DND-41 (cell line): ENCODE measurements at regions not wholly inside any gene's neighbourhood (a gene's known extent, or its start where the extent isn't known, plus 50 kb on each side); places are given as distances from the start of the nearest gene placed in this dataset.
"Not testable (repeated sequence)": the region's sequence is repeated elsewhere in the genome, so short reads cannot be mapped to it uniquely, and the experiment has no call there.

Experiments used
- EZH2 ChIP-seq: IDR thresholded peaks from 3 replicates; pipeline ENCODE4 v1.6.1; 2012; ENCODE audit warnings: borderline replicate concordance, low read depth, mild to moderate bottlenecking, moderate library complexity, low read length, inconsistent platforms; ENCODE audit not compliant: severe bottlenecking
- TF ChIP-seq, protein P1 (sequence below): IDR thresholded peaks from 2 replicates; pipeline ENCODE4 v1.5.1; 2012; ENCODE audit warnings: borderline replicate concordance, low read length, moderate library complexity, mild to moderate bottlenecking; ENCODE audit not compliant: poor library complexity, severe bottlenecking; ENCODE audit errors: extremely low read depth

DNA sequence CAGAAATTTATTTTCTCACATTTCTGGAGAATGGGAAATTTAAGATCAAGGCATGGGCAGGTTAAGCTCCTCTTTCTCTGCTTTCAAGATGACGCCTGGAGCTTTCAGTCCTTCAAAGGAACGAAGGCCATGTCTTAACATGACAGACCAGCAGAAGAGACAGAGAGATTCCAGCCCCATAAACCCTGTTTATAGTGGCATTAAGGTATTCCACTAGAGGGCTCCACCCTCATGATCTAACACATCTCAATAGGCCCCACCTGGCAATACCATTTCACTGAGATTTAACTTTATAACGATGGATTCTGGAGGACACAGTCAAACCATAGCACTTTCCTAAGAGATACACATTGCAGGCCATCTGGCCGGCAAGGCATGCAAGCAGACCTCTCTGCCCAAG lies 1406.1 kb downstream of the RPIA start:
- TF ChIP-seq, protein P1, sequence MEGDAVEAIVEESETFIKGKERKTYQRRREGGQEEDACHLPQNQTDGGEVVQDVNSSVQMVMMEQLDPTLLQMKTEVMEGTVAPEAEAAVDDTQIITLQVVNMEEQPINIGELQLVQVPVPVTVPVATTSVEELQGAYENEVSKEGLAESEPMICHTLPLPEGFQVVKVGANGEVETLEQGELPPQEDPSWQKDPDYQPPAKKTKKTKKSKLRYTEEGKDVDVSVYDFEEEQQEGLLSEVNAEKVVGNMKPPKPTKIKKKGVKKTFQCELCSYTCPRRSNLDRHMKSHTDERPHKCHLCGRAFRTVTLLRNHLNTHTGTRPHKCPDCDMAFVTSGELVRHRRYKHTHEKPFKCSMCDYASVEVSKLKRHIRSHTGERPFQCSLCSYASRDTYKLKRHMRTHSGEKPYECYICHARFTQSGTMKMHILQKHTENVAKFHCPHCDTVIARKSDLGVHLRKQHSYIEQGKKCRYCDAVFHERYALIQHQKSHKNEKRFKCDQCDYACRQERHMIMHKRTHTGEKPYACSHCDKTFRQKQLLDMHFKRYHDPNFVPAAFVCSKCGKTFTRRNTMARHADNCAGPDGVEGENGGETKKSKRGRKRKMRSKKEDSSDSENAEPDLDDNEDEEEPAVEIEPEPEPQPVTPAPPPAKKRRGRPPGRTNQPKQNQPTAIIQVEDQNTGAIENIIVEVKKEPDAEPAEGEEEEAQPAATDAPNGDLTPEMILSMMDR: not testable (repeated sequence)
- TF ChIP-seq EZH2: not testable (repeated sequence)
